HepG2 (cell line): ENCODE measurements at regions not wholly inside any gene's neighbourhood (a gene's known extent, or its start where the extent isn't known, plus 50 kb on each side); places are given as distances from the start of the nearest gene placed in this dataset.

Experiments
- ATAC-seq: fragments of 200-7000 bp; cut with Tn5 transposase; 3 replicates; pipeline ENCODE4 v1.9.1; 2020; ENCODE audit warnings: mild to moderate bottlenecking, moderate library complexity
- BruUV-seq: library from RNA; stranded (reverse); fragments of 400-500 nt; replicated peaks from 2 replicates; lab custom pipeline; 2021; lab: Mats Ljungman, UMichigan
- CTCF ChIA-PET: fragments of 300-600 bp; formaldehyde crosslinking; extraction: SDS; loops from one replicate; lab custom pipeline; 2021; ENCODE audit warnings: low total read pairs, inconsistent platforms, low intra/inter-chr PET ratio; lab: Yijun Ruan, JAX
- POLR2A ChIA-PET: fragments of 350-600 bp; sonication (Branson Sonifier 250); formaldehyde crosslinking; loops from one replicate; lab custom pipeline; 2020; ENCODE audit warnings: antibody characterized with exemption, inconsistent platforms; lab: Yijun Ruan, JAX
- DNase-seq: peaks from one replicate; pipeline ENCODE4 v3.0.0-alpha.2; 2015; ENCODE audit warnings: low spot score
- FAIRE-seq: peaks from 3 replicates; lab custom pipeline; 2011; peaks lifted over from hg19 to GRCh38; lab: Jason Lieb, UNC
- H2AFZ ChIP-seq: one replicate; pipeline ENCODE4 v1.6.1; 2011; ENCODE audit warnings: low read length, inconsistent platforms
- H3K27ac ChIP-seq: fragments of 300-600 bp; 3 replicates; pipeline ENCODE4 v1.8.0; 2011; ENCODE audit warnings: mixed run types, mild to moderate bottlenecking, mixed read lengths, low read length, inconsistent platforms; ENCODE audit not compliant: insufficient read depth; ENCODE audit errors: extremely low read length
- H3K27me3 ChIP-seq, 2 experiments: fragments of 200-600 bp in 1 of 2; 2 replicates in 1 of 2; 3 replicates in 1 of 2; pipeline versions ENCODE4 v1.6.0 to v1.8.0; 2011; ENCODE audit warnings: low read length in 2 of 2, mild to moderate bottlenecking in 2 of 2, moderate library complexity in 2 of 2, inconsistent platforms in 1 of 2; ENCODE audit not compliant: insufficient read depth in 2 of 2, control insufficient read depth in 1 of 2
- H3K36me3 ChIP-seq, 2 experiments: fragments of 200-600 bp in 1 of 2; replicated peaks in 1 of 2; 2 replicates in 1 of 2; 3 replicates in 1 of 2; pipeline versions ENCODE4 v1.5.1 to v1.8.0; 2011; ENCODE audit warnings: low read length in 2 of 2, inconsistent platforms in 1 of 2; ENCODE audit not compliant: insufficient read depth in 2 of 2, control insufficient read depth in 1 of 2
- H3K4me1 ChIP-seq: 2 replicates; pipeline ENCODE4 v1.5.1; 2012; ENCODE audit warnings: low read length, inconsistent platforms; ENCODE audit not compliant: insufficient read depth
- H3K4me2 ChIP-seq: 2 replicates; pipeline ENCODE4 v1.6.0; 2011; ENCODE audit warnings: low read depth, low read length, inconsistent platforms
- H3K4me3 ChIP-seq, 3 experiments: fragments of 200-600 bp in 1 of 3; sonication (generic), shearing (Covaris generic) in 1 of 3; replicated peaks in 1 of 3; 2 replicates each; pipeline ENCODE4 v1.5.1; 2011 to 2016; ENCODE audit warnings: low read length in 3 of 3, inconsistent platforms in 2 of 3, low read depth in 2 of 3, mild to moderate bottlenecking in 2 of 3, control low read depth in 1 of 3, mixed read lengths in 1 of 3; ENCODE audit not compliant: insufficient read depth in 1 of 3
- H3K79me2 ChIP-seq: one replicate; pipeline ENCODE4 v1.6.1; 2011; ENCODE audit warnings: low read length, inconsistent platforms; ENCODE audit not compliant: insufficient read depth
- H3K9ac ChIP-seq: 2 replicates; pipeline ENCODE4 v1.6.0; 2011; ENCODE audit warnings: mild to moderate bottlenecking, low read depth, low read length, inconsistent platforms; ENCODE audit not compliant: insufficient read depth
- H3K9me3 ChIP-seq: 2 replicates; pipeline ENCODE4 v1.5.1; 2012; ENCODE audit warnings: mild to moderate bottlenecking, low read length
- H4K20me1 ChIP-seq: 2 replicates; pipeline ENCODE4 v1.6.0; 2011; ENCODE audit warnings: inconsistent platforms, mild to moderate bottlenecking, low read length, moderate library complexity; ENCODE audit not compliant: insufficient read depth
- CEBPB ChIP-seq: IDR thresholded peaks from 2 replicates; pipeline ENCODE4 v1.6.1; 2011; ENCODE audit warnings: low read depth, low read length, improper control_type of control experiment, borderline replicate concordance
- ELF4 ChIP-seq: sonication (generic); formaldehyde crosslinking; IDR thresholded peaks from 2 replicates; pipeline ENCODE4 v1.5.0; 2020; ENCODE audit warnings: missing genetic modification reagents, mild to moderate bottlenecking, moderate library complexity, borderline replicate concordance
- MYNN ChIP-seq: sonication (generic); formaldehyde crosslinking; IDR thresholded peaks from 2 replicates; pipeline ENCODE4 v1.4.0; 2020; ENCODE audit warnings: mild to moderate bottlenecking, low read depth, missing genetic modification reagents
- MYPOP ChIP-seq: sonication (generic); formaldehyde crosslinking; IDR thresholded peaks from 2 replicates; pipeline ENCODE4 v1.8.1; 2023; ENCODE audit warnings: mild to moderate bottlenecking, moderate library complexity, missing genetic modification reagents
- NRL ChIP-seq: sonication (generic); formaldehyde crosslinking; IDR thresholded peaks from 2 replicates; pipeline ENCODE4 v1.5.0; 2020; ENCODE audit warnings: missing genetic modification reagents, mild to moderate bottlenecking, moderate library complexity, borderline replicate concordance
- PHF8 ChIP-seq: sonication (generic); formaldehyde crosslinking; IDR thresholded peaks from 2 replicates; pipeline ENCODE4 v1.5.0; 2020; ENCODE audit warnings: missing genetic modification reagents
- PITX1 ChIP-seq: sonication (generic); formaldehyde crosslinking; IDR thresholded peaks from 2 replicates; pipeline ENCODE4 v1.5.1; 2020; ENCODE audit warnings: mild to moderate bottlenecking, missing genetic modification reagents
- RAD21 ChIP-seq: fragments of 450-650 bp; formaldehyde crosslinking; IDR thresholded peaks from 2 replicates; pipeline ENCODE4 v1.5.0; 2020; ENCODE audit warnings: mild to moderate bottlenecking
- RXRB ChIP-seq: IDR thresholded peaks from 2 replicates; pipeline ENCODE4 v1.6.1; 2016; ENCODE audit warnings: borderline replicate concordance, missing genetic modification reagents, missing compliant biosample characterization
- SCMH1 ChIP-seq: sonication (generic); formaldehyde crosslinking; IDR thresholded peaks from 2 replicates; pipeline ENCODE4 v1.9.0; 2021; ENCODE audit warnings: missing genetic modification reagents, mild to moderate bottlenecking, borderline replicate concordance
- SP2 ChIP-seq: sonication (generic); formaldehyde crosslinking; IDR thresholded peaks from 2 replicates; pipeline ENCODE4 v1.5.1; 2020; ENCODE audit warnings: mild to moderate bottlenecking, missing genetic modification reagents
- SUZ12 ChIP-seq: fragments of 150-350 bp; IDR thresholded peaks from 2 replicates; pipeline ENCODE4 v1.6.1; 2014; ENCODE audit warnings: low read depth, low read length
- TRAFD1 ChIP-seq: sonication (generic); formaldehyde crosslinking; IDR thresholded peaks from 2 replicates; pipeline ENCODE4 v1.5.1; 2020; ENCODE audit warnings: missing genetic modification reagents, mild to moderate bottlenecking, borderline replicate concordance
- ZFP91 ChIP-seq: sonication (generic); formaldehyde crosslinking; IDR thresholded peaks from 2 replicates; pipeline ENCODE4 v1.9.0; 2022; ENCODE audit warnings: missing genetic modification reagents, mild to moderate bottlenecking, borderline replicate concordance
- ZNF142 ChIP-seq: sonication (generic); formaldehyde crosslinking; IDR thresholded peaks from 2 replicates; pipeline ENCODE4 v1.4.0; 2020; ENCODE audit warnings: missing genetic modification reagents
- ZNF468 ChIP-seq: sonication (generic); formaldehyde crosslinking; IDR thresholded peaks from 2 replicates; pipeline ENCODE4 v1.8.0; 2022; ENCODE audit warnings: mild to moderate bottlenecking, moderate library complexity, missing genetic modification reagents
- in situ Hi-C: cut with HindIII; loops from 2 replicates; pipeline ENCODE4 v1.10.0; 2017; ENCODE audit warnings: low pct_unique_long_range_greater_than_20kb; ENCODE audit not compliant: extremely low pct_ligation_motif_present
- intact Hi-C: fragments of 100-400 bp; cut with micrococcal nuclease; formaldehyde crosslinking; loops from one replicate; pipeline ENCODE4 v1.10.0; 2022; ENCODE audit not compliant: unreplicated experiment

GRCh38 chrX:34072906-34073305, 59.2 kb downstream of the FAM47A start:
- no peaks in the 10 kb centered on the region for H3K79me2 ChIP-seq
- ATAC-seq (no peak), DNase-seq (no peak), FAIRE-seq (no peak)
- H3K27ac ChIP-seq: no peak overlapping the region
- in situ Hi-C loops (no loop called here), intact Hi-C loops (no loop called here)
- no TSS peak for BruUV-seq
- ChIA-PET CTCF (no interaction called here), POLR2A (no interaction called here)
- no peaks in the 10 kb centered on the region for H3K4me1 ChIP-seq
- H2AFZ ChIP-seq: no peak overlapping the region
- H4K20me1 ChIP-seq: no peaks in the 10 kb centered on the region
- H3K27me3 ChIP-seq: no peaks in the 10 kb centered on the region
- H3K36me3 ChIP-seq: no peaks in the 10 kb centered on the region
- H3K9ac ChIP-seq: no peak overlapping the region
- no peak overlapping the region for H3K4me3 ChIP-seq
- no peak overlapping the region for H3K4me2 ChIP-seq
- peaks cover 59% of the 10 kb centered on the region for H3K9me3 ChIP-seq
- TF ChIP-seq MYNN (CRISPR knock-in tag) (no peak), ELF4 (CRISPR knock-in tag) (no peak), CEBPB (no peak), ZNF142 (CRISPR knock-in tag) (no peak), RAD21 (CRISPR knock-in tag) (no peak), SUZ12 (no peak), ZFP91 (CRISPR knock-in tag) (no peak), PHF8 (no peak), TRAFD1 (CRISPR knock-in tag) (no peak), PITX1 (CRISPR knock-in tag) (no peak), SP2 (CRISPR knock-in tag) (no peak), NRL (CRISPR knock-in tag) (no peak), MYPOP (no peak), RXRB (no peak), SCMH1 (CRISPR knock-in tag) (no peak), ZNF468 (CRISPR knock-in tag) (no peak)
